H54 (cell line): ENCODE measurements at regions not wholly inside any gene's neighbourhood (a gene's known extent, or its start where the extent isn't known, plus 50 kb on each side); places are given as distances from the start of the nearest gene placed in this dataset.

Source experiments
- DNase-seq: peaks from one replicate; pipeline ENCODE4 v3.0.0; 2011; ENCODE audit warnings: low spot score, mixed read lengths; ENCODE audit not compliant: insufficient read length
- FAIRE-seq: peaks from 3 replicates; lab custom pipeline; 2011; peaks lifted over from hg19 to GRCh38; lab: Jason Lieb, UNC
- POLR2A ChIP-seq: IDR thresholded peaks from 2 replicates; pipeline ENCODE4 v1.6.1; 2011; ENCODE audit warnings: low read depth, mild to moderate bottlenecking, low read length

GRCh38 chr9:18074041-18074440 is 399.9 kb upstream of the ADAMTSL1 start:
- DNase-seq (no peak), FAIRE-seq (no peak)
- no peak for TF ChIP-seq POLR2A

DNA sequence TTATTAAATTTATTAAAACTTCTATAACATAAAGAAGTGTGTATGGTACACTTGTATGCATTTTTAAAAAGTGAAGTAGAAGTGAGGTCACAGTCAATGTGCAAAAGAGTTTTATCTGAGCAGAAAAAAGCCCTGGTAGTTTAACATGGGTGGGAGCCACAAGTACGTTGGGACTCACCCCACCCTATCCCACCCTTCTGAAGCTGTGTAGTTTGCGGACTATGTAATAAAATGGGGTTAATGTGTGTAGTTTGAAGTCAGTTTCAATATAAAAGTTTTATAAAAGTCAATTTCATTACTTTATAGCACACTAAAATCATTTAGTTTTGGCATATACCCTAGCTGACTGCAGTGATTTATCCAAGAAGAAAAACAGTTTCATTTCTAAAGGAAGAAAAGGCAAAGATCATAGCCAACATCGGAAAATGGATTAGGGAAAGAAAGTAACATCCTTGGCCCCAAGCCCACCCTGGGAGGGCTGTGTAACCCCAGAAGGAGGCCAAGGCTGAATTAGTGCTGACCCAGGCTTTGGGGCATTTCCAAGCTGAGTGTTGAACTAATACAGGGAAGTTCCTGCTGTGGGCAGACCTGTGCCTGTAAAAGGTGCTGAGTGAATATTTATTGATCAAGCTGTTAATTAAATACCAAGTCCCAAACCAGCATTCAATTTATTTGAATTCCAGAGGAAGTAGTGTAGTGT is 398.6 kb upstream of the ADAMTSL1 start:
- TF ChIP-seq POLR2A, result no peak
- no peak for DNase-seq
- FAIRE-seq, result no peak

DNA sequence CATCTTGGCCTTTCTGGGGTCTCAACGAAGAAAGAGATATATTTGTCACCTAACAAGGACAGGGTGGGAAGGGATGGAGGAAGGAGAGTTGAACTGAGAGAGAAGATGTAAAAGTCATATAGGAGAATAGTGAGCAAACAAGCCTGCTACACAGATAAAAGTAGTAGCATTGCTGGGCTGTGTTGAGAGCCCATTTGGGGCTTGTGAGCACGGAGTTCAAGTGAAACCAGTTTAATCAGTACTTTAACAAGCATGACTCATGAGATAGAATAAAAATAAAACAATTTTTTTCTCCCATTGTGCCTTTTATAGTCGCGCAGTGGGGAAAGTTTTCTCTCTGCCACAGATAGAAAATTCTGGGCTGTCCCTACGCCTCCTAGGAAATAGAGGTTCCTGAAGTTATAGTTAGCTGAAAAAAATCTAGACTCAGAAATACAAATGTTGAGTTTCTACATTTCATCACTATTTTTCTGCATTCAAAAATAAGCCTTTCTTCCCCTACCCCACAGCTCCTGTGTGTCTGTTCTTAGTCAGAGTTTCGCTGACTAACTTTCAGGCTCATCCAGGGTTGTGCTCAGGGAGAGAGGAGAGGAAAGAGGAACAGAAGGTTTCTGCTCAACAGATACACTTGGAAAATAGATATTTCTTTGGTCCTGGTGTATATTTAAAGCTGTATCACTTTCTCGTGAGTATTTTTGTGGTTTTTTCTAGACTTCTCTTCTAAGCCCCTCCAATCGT is 395.8 kb upstream of the ADAMTSL1 start:
- no peak for TF ChIP-seq POLR2A
- FAIRE-seq, result no peak
- DNase-seq, result no peak

- FAIRE-seq, result no peak
- DNase-seq, result no peak
- TF ChIP-seq POLR2A, result no peak
Measured at GRCh38 chr9:18092138-18092537, 381.8 kb upstream of the ADAMTSL1 start.

DNA sequence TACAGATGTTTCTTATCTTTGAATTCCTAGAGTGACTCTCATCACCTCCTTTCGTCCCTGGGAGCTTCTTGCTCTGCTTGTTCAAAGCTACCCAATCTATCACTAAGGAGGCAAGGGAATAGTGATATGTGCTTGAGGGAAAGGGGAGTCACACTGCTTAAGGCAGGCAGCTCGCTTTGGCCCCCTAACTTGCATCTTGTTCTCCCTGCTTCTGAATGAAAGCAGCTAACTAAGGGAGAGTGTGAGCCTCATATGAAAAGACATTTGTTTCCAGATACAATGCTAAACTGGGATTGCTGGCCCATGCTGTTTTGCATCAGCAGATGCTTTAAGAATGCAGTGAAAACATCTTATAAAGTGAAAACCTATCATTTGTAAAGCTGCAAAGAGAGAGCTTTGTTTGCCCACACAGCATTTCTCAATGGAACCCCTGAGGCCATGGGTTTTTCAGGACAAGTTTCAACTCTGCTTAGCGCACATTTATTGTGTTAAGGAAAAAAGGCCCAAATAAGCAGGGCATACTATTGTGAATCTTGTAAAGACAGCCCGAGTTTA is 367.9 kb upstream of the ADAMTSL1 start:
- FAIRE-seq, result no peak
- no peak for DNase-seq
- TF ChIP-seq POLR2A, result no peak

DNA sequence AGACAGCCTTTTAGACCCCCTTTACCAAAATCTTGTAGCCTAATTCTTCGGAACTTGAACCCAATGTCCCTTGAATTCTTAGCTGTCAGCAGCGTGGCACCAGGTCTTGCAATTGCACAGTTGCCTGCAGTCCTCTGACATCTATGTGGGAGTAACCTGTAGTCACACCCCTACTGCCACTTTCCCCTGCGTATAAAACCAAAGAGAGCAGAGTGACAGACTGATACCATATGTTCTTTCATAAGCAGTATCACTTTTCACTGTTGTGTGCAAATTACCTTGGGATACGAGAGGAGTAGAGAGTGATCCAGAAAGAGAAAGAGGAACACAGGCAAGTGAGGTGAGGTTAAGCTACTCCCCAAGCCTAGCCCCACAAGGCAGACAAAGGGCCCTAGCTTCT is 364.3 kb upstream of the ADAMTSL1 start:
- no peak for TF ChIP-seq POLR2A
- FAIRE-seq (no peak), DNase-seq (no peak)

GRCh38 chr9:18111146-18111545 is 362.8 kb upstream of the ADAMTSL1 start:
- no peak for DNase-seq
- no peak for FAIRE-seq
- TF ChIP-seq POLR2A, result no peak

DNA sequence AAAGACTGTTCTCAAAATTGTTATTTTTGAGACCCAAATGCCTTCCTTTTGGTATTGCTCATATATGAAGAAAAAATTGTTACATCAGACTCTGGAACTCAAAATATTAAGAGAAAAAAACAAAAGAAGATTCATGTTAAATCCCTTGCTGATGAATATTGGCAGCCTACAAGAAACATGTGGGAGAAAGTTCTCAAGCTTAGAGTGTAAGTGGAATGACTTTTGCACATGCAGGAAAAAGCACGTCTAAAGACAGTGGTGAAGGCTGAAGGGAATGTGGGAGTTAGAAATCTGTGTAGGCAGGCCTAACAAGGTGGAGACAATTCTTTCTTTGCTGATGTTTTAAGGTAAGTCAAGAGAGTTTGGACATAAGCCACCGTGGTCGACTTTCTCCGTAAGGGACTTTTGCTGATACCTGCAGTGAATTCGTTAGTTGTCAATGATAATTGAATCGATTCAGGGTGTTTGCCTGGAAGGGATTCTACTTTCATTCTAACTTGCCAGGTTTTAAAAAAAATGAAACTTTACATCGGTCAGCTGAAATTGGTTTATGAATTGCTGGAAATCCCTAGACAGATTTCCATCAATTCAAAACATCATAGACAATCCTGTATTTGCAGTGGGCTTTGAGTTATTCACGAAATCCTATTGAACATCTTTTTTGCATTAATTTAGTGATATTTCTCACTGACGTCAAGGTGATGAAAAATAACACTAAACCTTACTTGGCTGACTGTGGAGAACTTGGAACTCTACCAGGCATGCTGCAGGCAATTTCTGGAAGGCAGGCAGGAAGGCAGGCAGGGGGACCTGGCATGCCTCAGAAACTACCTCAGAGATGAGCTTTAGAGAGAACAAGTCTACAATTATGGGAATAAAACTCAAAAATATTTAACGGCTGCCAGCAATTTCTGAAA is 359.1 kb upstream of the ADAMTSL1 start:
- no peak for DNase-seq
- no peak for TF ChIP-seq POLR2A
- no peak for FAIRE-seq

- FAIRE-seq (no peak), DNase-seq (no peak)
- no peak for TF ChIP-seq POLR2A
Measured at GRCh38 chr9:18118268-18118667, 355.7 kb upstream of the ADAMTSL1 start.

DNA sequence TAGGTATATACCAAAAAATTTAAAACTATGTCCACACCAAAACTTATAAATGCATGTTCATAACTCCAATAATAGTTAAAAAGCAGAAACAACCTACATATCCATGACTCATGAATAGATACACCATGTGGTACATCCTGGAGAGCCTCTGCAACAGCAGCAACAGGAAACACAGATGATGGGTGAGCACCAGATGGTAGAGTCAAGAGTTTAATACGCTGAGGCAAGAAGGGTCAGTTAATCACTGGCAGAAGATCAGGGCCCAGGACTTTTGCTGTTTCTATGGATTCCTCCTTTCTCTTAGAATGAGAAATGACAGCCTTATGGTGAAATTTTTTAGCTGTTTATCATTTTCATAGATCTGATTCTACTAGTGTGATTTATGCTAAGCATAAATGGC is 351.8 kb upstream of the ADAMTSL1 start:
- FAIRE-seq, result no peak
- no peak for DNase-seq
- TF ChIP-seq POLR2A, result no peak

GRCh38 chr9:18124760-18125159 is 349.2 kb upstream of the ADAMTSL1 start:
- TF ChIP-seq POLR2A, result no peak
- FAIRE-seq, result no peak

GRCh38 chr9:18126831-18127498 is 347.0 kb upstream of the ADAMTSL1 start:
- no peak for FAIRE-seq
- no peak for DNase-seq
- no peak for TF ChIP-seq POLR2A

More at GRCh38 chr9:18124760-18125159, 349.2 kb upstream of the ADAMTSL1 start:
- DNase-seq, result no peak

DNA sequence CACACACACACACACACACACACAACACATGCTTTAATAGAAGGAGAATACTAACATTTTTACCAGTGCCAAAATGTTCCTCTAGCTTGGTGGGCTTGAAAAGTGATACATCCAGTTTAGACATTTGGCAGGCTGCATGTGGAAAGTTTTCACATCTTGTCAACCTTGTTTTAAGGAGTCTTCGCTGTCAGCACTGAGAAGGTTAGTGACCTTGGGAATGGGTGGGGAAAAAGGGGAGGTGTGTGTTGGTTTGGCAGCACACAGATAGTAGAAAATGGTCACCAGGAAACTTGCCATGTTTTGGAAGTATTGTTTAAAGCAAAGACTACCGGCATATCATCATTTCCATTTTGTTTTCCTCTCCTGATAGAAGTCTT is 346.5 kb upstream of the ADAMTSL1 start:
- DNase-seq (no peak), FAIRE-seq (no peak)
- TF ChIP-seq POLR2A, result no peak
